ENCODE measurements at regions not wholly inside any gene's neighbourhood (a gene's known extent, or its start where the extent isn't known, plus 50 kb on each side); places are given as distances from the start of the nearest gene placed in this dataset.
A peak's percentile ranks its signal among the peaks of the same experiment; 100 is the strongest.

DNA sequence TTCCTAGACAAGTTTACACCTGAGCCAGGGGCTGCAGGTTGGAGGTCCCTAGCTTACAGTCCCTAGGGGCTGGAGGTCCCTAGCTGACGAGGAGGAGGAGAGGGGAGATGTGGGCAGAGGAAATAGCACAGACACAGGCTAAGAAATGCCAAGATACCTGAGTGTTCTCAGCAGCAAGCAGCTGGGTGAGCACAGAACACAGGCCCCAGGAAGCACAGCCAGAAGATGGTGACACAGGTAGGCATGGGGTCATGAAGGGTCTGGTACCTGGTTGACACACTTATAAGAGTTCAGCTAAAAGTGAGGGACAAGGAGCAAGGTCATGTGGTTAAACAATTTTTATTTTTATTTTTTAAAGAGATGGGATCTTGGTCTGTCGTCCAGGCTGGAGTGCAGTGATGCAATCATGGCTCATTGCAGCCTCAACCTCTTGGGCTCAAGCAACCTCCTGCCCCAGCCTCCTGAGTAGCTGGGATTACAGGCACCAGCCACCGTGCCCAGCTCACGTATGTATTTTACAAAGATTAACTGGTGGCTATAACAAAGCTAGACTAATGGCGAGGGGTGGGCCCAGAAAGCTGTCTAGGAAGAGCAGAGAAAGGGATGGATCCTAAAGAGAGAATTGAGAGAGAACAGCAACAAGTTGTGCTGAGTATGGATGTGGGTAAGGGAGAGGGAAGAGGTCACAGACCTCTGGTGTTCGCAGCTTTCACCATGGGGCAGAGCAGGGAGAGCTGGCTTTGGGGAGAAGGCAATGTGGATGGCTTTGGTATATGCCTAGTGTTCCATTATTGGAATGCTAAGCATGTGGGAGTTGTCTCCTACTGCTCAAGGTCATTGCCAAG, 140.3 kb upstream of the KLF14 start:
- Histone ChIP-seq H3K27ac (ENCODE audit: low read depth, low read length) (no peak overlapping the region), H3K27me3 (ENCODE audit: control insufficient read depth, insufficient read depth, low read length) (no peaks in the 10 kb centered on the region), H3K9ac (ENCODE audit: low read length) (no peak overlapping the region), H3K4me3 (ENCODE audit: low read length) (no peak overlapping the region), H3K4me1 (ENCODE audit: control insufficient read depth, insufficient read depth, low read length) (peaks cover 3% of the 10 kb centered on the region), H3K36me3 (ENCODE audit: control insufficient read depth, insufficient read depth, low read length) (peaks cover 33% of the 10 kb centered on the region)

DNA sequence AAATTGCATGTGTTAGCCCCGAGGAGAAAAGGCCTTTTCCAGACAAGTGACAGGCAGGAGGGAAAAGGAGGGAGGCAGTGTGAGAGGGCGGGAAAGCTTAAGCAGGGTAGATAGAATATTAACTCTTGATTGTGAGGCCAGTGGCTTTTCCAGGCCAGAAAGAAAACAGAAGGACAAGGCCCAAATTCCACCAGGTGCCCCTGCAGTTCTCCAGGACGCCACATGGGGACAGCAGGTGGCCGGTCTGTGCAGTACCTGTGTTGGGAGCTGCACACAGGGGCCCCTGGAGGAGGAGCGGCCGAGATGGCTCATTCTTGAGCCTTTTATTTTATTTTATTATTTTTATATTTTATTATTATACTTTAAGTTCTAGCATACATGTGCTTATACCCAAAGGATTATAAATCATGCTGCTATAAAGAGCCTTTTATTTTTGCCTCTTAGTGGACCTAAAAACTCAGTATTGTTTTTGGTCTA, 141.3 kb upstream of the KLF14 start:
- H3K36me3 ChIP-seq (ENCODE audit: control insufficient read depth, insufficient read depth, low read length), result peaks cover 33% of the 10 kb centered on the region
- no peaks in the 10 kb centered on the region for H3K27me3 ChIP-seq (ENCODE audit: control insufficient read depth, insufficient read depth, low read length)
- H3K4me1 ChIP-seq (ENCODE audit: control insufficient read depth, insufficient read depth, low read length), result peaks cover 3% of the 10 kb centered on the region
- H3K4me3 ChIP-seq (ENCODE audit: low read length), result no peak overlapping the region
- no peak overlapping the region for H3K9ac ChIP-seq (ENCODE audit: low read length)
- H3K27ac ChIP-seq (ENCODE audit: low read depth, low read length), result no peak overlapping the region

DNA sequence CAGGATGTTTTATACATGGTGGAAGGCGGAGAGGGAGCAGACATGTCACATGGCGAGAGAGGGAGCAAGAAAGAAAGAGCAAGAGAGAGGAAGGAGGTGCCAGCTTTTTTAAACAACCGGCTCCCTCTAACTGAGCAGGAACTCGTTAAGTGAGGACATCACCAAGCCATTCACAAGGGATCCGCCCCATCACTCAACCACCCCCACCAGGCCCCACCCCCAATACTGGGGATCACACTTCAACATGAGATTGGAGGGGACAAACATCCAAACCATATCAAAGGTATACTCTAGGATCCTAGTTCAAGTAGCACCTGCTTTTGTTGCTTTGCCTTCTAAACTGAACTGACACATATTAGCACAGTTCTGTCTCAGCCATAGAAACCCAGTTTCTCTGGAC, 141.9 kb upstream of the KLF14 start:
- no peaks in the 10 kb centered on the region for H3K27me3 ChIP-seq (ENCODE audit: control insufficient read depth, insufficient read depth, low read length)
- H3K9ac ChIP-seq (ENCODE audit: low read length), result no peak overlapping the region
- no peak overlapping the region for H3K4me3 ChIP-seq (ENCODE audit: low read length)
- H3K4me1 ChIP-seq (ENCODE audit: control insufficient read depth, insufficient read depth, low read length), result peaks cover 3% of the 10 kb centered on the region
- no peak overlapping the region for H3K27ac ChIP-seq (ENCODE audit: low read depth, low read length)
- peaks cover 33% of the 10 kb centered on the region for H3K36me3 ChIP-seq (ENCODE audit: control insufficient read depth, insufficient read depth, low read length)

DNA sequence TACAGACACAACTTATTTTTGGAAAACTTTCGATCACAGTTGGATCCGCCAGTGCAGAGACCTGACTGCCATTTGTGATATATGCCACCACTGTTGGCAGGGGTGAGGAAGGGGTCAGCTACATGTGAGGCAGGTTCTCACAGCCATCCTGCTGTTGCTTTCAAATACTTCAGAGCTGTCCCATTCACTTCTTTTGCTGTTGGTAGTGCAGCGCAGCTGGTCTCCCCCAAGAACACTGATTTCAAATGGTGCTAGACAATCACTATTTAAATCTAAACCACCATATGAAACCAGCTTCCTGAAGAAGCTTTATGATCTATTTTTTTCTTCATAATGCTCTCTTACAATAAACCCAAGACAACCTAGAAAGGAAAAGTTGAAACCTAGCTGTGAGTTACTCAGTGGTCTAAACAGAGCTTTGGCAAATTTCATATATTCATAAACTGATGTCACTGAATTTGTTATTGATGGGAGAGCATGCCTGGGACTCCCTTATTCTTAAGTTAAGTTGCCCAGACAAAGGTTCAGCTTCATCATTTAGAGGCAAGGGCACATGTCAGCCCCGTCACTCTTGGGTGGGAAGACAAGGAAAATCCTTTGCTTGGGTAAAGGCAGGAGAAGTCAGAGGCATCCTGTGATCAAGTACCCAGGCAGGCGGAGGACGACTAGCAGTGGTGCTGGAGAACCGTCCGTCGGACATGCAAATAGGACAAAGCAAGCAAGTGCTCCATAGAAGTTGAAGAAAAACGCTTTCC, 143.4 kb upstream of the KLF14 start:
- no peak overlapping the region for H3K27ac ChIP-seq (ENCODE audit: low read depth, low read length)
- no peak overlapping the region for H3K4me3 ChIP-seq (ENCODE audit: low read length)
- peaks cover 3% of the 10 kb centered on the region for H3K4me1 ChIP-seq (ENCODE audit: control insufficient read depth, insufficient read depth, low read length)
- H3K9ac ChIP-seq (ENCODE audit: low read length), result no peak overlapping the region
- no peaks in the 10 kb centered on the region for H3K27me3 ChIP-seq (ENCODE audit: control insufficient read depth, insufficient read depth, low read length)
- H3K36me3 ChIP-seq (ENCODE audit: control insufficient read depth, insufficient read depth, low read length), result peaks cover 36% of the 10 kb centered on the region

DNA sequence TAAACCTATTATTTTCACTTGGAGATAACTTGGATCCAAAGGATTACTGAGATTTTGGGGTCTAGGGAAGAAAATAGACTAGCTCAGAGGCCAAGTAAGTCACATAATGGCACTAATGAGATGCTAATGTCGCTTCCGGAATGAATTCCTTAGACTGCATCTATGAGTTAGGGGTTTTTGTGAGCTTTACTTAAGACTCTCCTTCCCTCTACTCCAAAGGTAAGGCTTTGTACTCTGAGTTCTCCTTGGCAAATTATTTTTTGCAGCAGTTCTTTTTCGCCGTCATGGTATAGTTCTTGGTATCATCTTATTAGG, 143.9 kb upstream of the KLF14 start:
- Histone ChIP-seq H3K27me3 (ENCODE audit: control insufficient read depth, insufficient read depth, low read length) (no peaks in the 10 kb centered on the region), H3K4me3 (ENCODE audit: low read length) (no peak overlapping the region), H3K9ac (ENCODE audit: low read length) (no peak overlapping the region), H3K36me3 (ENCODE audit: control insufficient read depth, insufficient read depth, low read length) (peaks cover 33% of the 10 kb centered on the region), H3K27ac (ENCODE audit: low read depth, low read length) (no peak overlapping the region), H3K4me1 (ENCODE audit: control insufficient read depth, insufficient read depth, low read length) (peaks cover 3% of the 10 kb centered on the region)

DNA sequence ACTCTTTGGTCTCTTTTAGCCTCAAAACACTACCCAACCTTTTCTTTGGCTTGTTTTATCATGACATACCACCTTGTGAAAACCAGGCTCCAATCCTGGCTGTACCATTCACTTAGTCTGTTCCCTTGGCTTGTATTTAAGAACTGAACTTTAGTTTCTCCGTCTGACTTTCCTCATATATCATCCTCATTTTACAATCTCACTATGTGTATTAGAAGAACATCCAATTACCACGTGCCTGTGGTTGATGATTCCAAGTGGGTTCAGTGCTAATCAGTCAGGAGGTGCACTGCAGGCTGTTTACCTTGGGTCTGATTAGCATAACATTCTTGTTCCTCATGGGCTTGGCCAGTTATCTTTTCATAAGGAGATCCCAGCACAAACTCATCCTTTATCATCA, 144.8 kb upstream of the KLF14 start:
- Histone ChIP-seq H3K27ac (ENCODE audit: low read depth, low read length) (peak overlapping the region; percentile 3), H3K9ac (ENCODE audit: low read length) (no peak overlapping the region), H3K4me3 (ENCODE audit: low read length) (no peak overlapping the region), H3K36me3 (ENCODE audit: control insufficient read depth, insufficient read depth, low read length) (peaks cover 29% of the 10 kb centered on the region), H3K4me1 (ENCODE audit: control insufficient read depth, insufficient read depth, low read length) (peaks cover 3% of the 10 kb centered on the region), H3K27me3 (ENCODE audit: control insufficient read depth, insufficient read depth, low read length) (no peaks in the 10 kb centered on the region)

DNA sequence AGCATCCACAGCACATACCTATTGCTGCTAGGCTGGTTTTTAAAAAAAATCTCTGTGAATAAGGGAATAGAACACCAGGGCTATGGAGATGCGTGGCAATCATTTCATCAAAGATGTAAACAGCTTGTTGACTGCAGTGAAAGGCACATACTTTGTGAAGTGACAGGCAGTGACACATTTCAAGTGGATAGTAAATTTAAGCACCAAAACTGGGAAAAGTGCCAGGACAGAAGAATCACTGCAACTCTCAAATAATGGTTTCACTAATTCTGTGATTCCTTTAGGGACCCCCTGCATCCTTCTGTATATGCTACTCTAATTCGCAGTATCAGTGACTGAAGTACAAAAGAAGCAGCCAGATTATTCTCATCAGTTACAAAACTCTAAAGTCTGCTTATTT, 145.2 kb upstream of the KLF14 start:
- no peaks in the 10 kb centered on the region for H3K27me3 ChIP-seq (ENCODE audit: control insufficient read depth, insufficient read depth, low read length)
- no peak overlapping the region for H3K4me3 ChIP-seq (ENCODE audit: low read length)
- no peak overlapping the region for H3K9ac ChIP-seq (ENCODE audit: low read length)
- H3K36me3 ChIP-seq (ENCODE audit: control insufficient read depth, insufficient read depth, low read length), result peaks cover 25% of the 10 kb centered on the region
- H3K27ac ChIP-seq (ENCODE audit: low read depth, low read length), result peak overlapping the region; percentile 3
- H3K4me1 ChIP-seq (ENCODE audit: control insufficient read depth, insufficient read depth, low read length), result peaks cover 3% of the 10 kb centered on the region

DNA sequence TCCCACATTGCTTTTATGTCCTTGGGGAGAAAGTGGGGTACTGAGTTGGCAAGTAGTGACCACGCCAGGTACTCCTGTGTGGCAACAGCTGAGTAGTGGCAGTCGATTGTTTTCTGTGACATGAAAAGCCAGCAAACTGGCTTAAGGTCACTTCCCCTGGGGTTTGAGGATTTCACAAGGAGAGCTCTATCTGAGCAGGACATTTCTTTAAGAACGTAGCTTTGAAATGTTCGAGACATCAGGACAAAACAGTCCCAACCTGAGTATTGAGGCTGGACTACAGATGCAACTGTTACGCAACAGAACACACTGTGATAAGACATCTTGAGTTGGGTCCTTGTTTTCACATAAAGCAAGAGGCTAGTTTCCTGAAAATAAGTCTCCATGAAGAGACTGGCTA, 146.7 kb upstream of the KLF14 start:
- Histone ChIP-seq H3K36me3 (ENCODE audit: control insufficient read depth, insufficient read depth, low read length) (peaks cover 25% of the 10 kb centered on the region), H3K9ac (ENCODE audit: low read length) (no peak overlapping the region), H3K27ac (ENCODE audit: low read depth, low read length) (no peak overlapping the region), H3K4me1 (ENCODE audit: control insufficient read depth, insufficient read depth, low read length) (no peaks in the 10 kb centered on the region), H3K4me3 (ENCODE audit: low read length) (no peak overlapping the region), H3K27me3 (ENCODE audit: control insufficient read depth, insufficient read depth, low read length) (no peaks in the 10 kb centered on the region)

DNA sequence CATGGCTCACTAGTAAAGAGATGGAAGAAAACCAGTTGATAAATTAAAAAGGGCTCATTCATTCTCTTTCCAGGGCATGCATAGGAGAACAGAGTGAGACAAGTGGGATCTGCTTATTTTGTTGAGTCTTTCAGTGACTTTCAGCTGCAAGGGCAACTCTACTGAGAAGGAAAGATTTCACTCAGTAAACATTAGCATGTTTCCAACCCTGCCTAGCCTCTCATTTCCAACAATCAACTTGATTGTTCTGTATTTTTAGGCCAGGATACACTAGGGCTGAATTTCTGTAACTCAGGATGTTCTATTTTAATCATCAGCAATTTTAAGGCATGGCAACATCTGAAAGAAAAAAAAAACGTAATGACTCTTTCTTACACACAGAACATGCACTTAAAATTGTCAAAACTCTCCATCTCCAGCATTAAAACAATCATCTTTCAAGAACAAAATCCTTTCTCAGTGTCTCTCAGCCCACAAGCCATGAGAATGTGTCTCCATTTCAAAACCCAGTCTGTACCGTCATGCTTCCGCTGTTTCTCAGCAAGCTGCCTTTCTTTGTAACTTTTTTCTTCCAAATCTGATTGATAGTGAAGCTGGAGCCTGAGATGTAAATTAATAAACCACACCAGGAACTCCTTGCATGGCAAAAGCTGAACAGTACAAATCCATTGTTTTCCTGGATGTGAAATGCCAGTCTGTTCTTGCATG, 147.2 kb upstream of the KLF14 start:
- no peak overlapping the region for H3K27ac ChIP-seq (ENCODE audit: low read depth, low read length)
- H3K27me3 ChIP-seq (ENCODE audit: control insufficient read depth, insufficient read depth, low read length), result no peaks in the 10 kb centered on the region
- no peak overlapping the region for H3K4me3 ChIP-seq (ENCODE audit: low read length)
- no peaks in the 10 kb centered on the region for H3K4me1 ChIP-seq (ENCODE audit: control insufficient read depth, insufficient read depth, low read length)
- H3K9ac ChIP-seq (ENCODE audit: low read length), result no peak overlapping the region
- peaks cover 25% of the 10 kb centered on the region for H3K36me3 ChIP-seq (ENCODE audit: control insufficient read depth, insufficient read depth, low read length)

DNA sequence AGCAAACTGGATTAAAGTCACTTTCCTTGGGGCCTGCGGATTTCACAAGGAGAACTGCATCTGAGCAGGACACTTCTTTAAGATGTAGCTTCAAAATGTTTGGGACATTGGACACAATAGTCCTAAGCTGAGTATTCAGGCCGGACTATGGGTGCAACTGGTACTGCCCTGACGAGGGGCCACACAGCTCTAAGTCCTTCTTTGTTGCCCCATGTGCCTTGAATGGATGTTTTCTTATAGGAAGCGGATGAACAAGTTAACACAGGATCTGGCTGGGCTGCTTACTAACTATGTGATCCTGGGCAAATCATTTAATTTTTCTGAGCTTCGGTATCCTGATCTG, 147.8 kb upstream of the KLF14 start:
- H3K9ac ChIP-seq (ENCODE audit: low read length), result no peak overlapping the region
- no peak overlapping the region for H3K4me3 ChIP-seq (ENCODE audit: low read length)
- H3K4me1 ChIP-seq (ENCODE audit: control insufficient read depth, insufficient read depth, low read length), result no peaks in the 10 kb centered on the region
- H3K27me3 ChIP-seq (ENCODE audit: control insufficient read depth, insufficient read depth, low read length), result no peaks in the 10 kb centered on the region
- H3K27ac ChIP-seq (ENCODE audit: low read depth, low read length), result no peak overlapping the region
- peaks cover 25% of the 10 kb centered on the region for H3K36me3 ChIP-seq (ENCODE audit: control insufficient read depth, insufficient read depth, low read length)

DNA sequence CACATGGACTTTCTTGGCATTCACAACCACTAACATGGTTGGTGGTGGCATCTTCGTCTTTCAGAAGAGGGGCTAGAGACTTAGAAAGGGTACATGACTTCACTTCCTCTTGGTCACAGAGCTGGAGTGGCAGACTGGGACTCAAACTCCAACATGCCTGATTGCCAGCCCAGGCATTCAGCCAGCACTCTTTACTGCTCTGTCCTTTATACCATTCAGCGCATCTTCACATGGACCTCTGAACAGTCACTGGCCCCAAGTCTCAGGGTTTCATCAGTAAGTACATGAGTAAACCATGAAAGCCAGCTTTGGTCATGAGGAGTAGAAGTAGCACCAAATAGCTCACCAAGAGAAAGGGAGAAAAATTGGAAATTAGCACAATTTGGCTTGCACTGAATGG, 148.4 kb upstream of the KLF14 start:
- no peak overlapping the region for H3K9ac ChIP-seq (ENCODE audit: low read length)
- H3K27ac ChIP-seq (ENCODE audit: low read depth, low read length), result no peak overlapping the region
- no peak overlapping the region for H3K4me3 ChIP-seq (ENCODE audit: low read length)
- no peaks in the 10 kb centered on the region for H3K4me1 ChIP-seq (ENCODE audit: control insufficient read depth, insufficient read depth, low read length)
- H3K27me3 ChIP-seq (ENCODE audit: control insufficient read depth, insufficient read depth, low read length), result no peaks in the 10 kb centered on the region
- peaks cover 24% of the 10 kb centered on the region for H3K36me3 ChIP-seq (ENCODE audit: control insufficient read depth, insufficient read depth, low read length)

DNA sequence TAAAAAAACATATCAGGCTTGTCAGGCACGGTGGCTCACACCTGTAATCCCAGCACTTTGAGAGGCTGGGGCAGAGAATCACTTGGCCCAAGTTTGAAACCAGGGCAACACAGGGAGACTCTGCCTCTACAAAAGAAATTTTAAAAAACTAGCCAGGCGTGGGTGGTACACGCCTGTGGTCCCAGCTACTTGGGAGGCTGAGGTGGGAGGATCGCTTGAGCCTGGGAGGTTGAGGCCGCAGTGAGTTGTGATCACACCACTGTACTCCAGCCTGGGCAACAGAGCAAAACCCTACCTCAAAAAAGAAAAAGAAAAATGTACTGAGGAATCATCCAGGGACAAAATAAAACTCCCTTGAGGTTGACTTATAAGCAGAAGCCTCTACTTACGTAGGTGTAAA, 149.9 kb upstream of the KLF14 start:
- Histone ChIP-seq H3K9ac (ENCODE audit: low read length) (no peak overlapping the region), H3K4me1 (ENCODE audit: control insufficient read depth, insufficient read depth, low read length) (no peaks in the 10 kb centered on the region), H3K27me3 (ENCODE audit: control insufficient read depth, insufficient read depth, low read length) (no peaks in the 10 kb centered on the region), H3K36me3 (ENCODE audit: control insufficient read depth, insufficient read depth, low read length) (peaks cover 24% of the 10 kb centered on the region), H3K27ac (ENCODE audit: low read depth, low read length) (no peak overlapping the region), H3K4me3 (ENCODE audit: low read length) (no peak overlapping the region)
